Astrocyte of the cerebellum (primary cell): ENCODE measurements at regions not wholly inside any gene's neighbourhood (a gene's known extent, or its start where the extent isn't known, plus 50 kb on each side); places are given as distances from the start of the nearest gene placed in this dataset.
"Not testable (repeated sequence)": the region's sequence is repeated elsewhere in the genome, so short reads cannot be mapped to it uniquely, and the experiment has no call there.

ENCODE experiments used
- DNase-seq: peaks from one replicate; pipeline ENCODE4 v3.0.0-alpha.2; 2011; ENCODE audit warnings: low read depth
- H3K4me3 ChIP-seq: 2 replicates; pipeline ENCODE4 v1.5.1; 2011; ENCODE audit warnings: mild to moderate bottlenecking, low read depth, low read length, moderate library complexity
- CTCF ChIP-seq: IDR thresholded peaks from 2 replicates; pipeline ENCODE4 v1.5.1; 2012; ENCODE audit warnings: low read length, low read depth, moderate library complexity, mild to moderate bottlenecking; ENCODE audit errors: missing control alignments
- in situ Hi-C: cut with HindIII; loops from 2 replicates; pipeline ENCODE4 v1.10.0; 2017; ENCODE audit warnings: low sequenced_read_pairs

- TF ChIP-seq CTCF, result no peak
- H3K4me3 ChIP-seq, result no peak overlapping the region
- in situ Hi-C loops, result no loop called here
- DNase-seq, result no peak
Observed at GRCh38 chr4:158098802-158099201, 74.0 kb downstream of the GASK1B start.

- no peak for TF ChIP-seq CTCF
- DNase-seq, result peak; percentile 23
- in situ Hi-C loops, result no loop called here
- H3K4me3 ChIP-seq, result no peak overlapping the region
Observed at GRCh38 chr4:158094413-158095134, 78.3 kb downstream of the GASK1B start.

GRCh38 chr4:158090323-158090722 is 82.5 kb downstream of the GASK1B start:
- DNase-seq, result peak; percentile 22
- no peak overlapping the region for H3K4me3 ChIP-seq
- in situ Hi-C loops, result no loop called here
- TF ChIP-seq CTCF, result no peak

- DNase-seq, in situ Hi-C loops, H3K4me3 ChIP-seq: not testable (repeated sequence)
Observed at GRCh38 chr4:158089897-158090296, 82.9 kb downstream of the GASK1B start.

GRCh38 chr4:158080354-158080753 is 92.5 kb downstream of the GASK1B start:
- in situ Hi-C loops, result no loop called here
- TF ChIP-seq CTCF, result no peak

GRCh38 chr4:158079661-158080060 is 93.2 kb downstream of the GASK1B start:
- in situ Hi-C loops, result no loop called here
- DNase-seq, result no peak
- no peak overlapping the region for H3K4me3 ChIP-seq
- no peak for TF ChIP-seq CTCF

More at GRCh38 chr4:158080354-158080753, 92.5 kb downstream of the GASK1B start:
- DNase-seq, result no peak
- H3K4me3 ChIP-seq, result no peak overlapping the region

GRCh38 chr4:158077835-158078234 is 95.0 kb downstream of the GASK1B start:
- no peak overlapping the region for H3K4me3 ChIP-seq
- in situ Hi-C loops, result no loop called here
- DNase-seq, result no peak
- TF ChIP-seq CTCF, result no peak
